MV-4-11 (cell line): ENCODE measurements at regions not wholly inside any gene's neighbourhood (a gene's known extent, or its start where the extent isn't known, plus 50 kb on each side); places are given as distances from the start of the nearest gene placed in this dataset.
A peak's percentile ranks its signal among the peaks of the same experiment; 100 is the strongest.

ENCODE experiments used
- DNase-seq: peaks from one replicate; lab custom pipeline; 2025; lab: John Stamatoyannopoulos, UW

GRCh38 chr3:167188592-167188991 is 191.5 kb downstream of the ZBBX start:
- DNase-seq, result no peak

GRCh38 chr3:167187221-167187620 is 192.9 kb downstream of the ZBBX start:
- DNase-seq, result no peak

DNA sequence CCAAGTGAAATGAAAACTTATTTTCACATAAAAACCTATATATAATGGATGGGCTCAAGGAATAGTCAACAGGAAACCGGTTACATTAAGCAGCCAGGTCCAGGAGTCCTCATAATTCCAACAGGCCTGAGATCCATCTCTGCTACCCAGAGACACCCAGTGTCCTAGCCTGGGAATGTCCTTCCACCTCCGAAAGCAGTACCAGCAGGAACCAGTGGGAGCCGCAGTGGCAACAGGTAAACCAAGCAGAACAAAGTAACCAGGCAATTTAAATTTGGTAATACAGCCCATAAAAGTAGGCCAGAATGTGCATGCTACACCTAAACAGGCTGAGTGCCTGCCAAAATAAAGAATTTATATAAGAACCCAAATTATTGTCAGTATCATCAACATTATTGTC is 195.6 kb downstream of the ZBBX start:
- DNase-seq, result no peak

DNA sequence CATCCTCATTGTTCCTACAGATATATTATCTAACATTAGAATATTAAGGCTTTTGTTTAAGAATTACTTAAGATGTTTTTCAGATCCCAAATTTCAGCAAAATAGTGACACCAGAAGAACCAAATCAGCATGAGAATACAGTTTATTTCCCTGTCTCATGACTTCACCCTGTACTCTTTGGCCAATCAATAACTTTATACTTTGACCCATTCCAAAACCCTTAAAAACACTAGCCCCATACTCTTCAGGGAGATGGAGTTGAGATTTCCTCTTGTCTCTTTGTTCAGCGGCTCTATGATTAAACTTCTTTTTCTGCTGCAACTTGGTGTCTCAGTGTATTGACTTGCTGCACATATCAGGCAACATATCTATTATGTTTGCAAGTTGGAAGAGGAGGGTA is 207.7 kb downstream of the ZBBX start:
- DNase-seq, result no peak

GRCh38 chr3:167167491-167167890 is 212.6 kb downstream of the ZBBX start:
- DNase-seq, result no peak

- DNase-seq, result no peak
Observed at GRCh38 chr3:167166594-167167253, 213.4 kb downstream of the ZBBX start.

DNA sequence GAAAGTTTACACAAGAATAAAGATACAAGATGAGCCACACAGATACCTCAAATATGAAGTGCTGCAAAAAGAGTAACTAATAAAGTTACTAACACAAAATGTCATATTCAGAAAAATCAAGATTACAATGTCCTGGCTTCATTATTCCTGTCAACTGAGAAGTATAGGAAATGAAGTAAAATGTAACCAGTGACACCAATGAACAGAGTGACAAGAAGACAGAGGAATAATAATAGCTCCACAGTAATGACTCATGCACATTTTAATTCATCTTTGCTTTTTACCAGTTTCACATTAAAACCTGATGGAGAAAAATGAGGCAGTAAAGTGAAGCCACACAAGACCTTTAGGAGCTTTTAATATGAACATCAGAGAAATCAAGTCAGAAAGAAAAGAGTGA is 214.1 kb downstream of the ZBBX start:
- peak; percentile 39 for DNase-seq

DNA sequence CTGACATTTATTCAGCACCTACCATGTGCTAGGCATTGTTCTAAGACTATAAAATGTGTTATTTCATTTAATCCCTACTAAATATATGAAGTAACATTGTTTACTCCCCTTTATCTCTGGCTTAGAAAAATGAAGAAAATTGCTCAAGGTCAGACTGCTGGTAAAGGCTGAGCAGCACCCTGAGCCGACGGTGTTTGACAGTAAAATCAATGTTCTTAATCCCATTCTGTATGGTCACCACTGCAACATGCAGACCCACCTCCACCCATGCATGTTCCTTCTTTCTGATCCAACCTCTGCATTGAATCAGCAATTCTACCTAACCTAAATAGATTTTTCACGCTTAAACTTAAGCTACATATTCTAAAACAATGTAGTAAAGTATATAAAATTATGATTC is 216.5 kb downstream of the ZBBX start:
- no peak for DNase-seq

- peak; percentile 99 for DNase-seq
Observed at GRCh38 chr3:167162083-167162482, 218.0 kb downstream of the ZBBX start.

- DNase-seq, result no peak
Observed at GRCh38 chr3:167160781-167161180, 219.3 kb downstream of the ZBBX start.

- peak; percentile 50 for DNase-seq
Observed at GRCh38 chr3:167151636-167152035, 228.5 kb downstream of the ZBBX start.

- peak; percentile 83 for DNase-seq
Observed at GRCh38 chr3:167148136-167148535, 232.0 kb downstream of the ZBBX start.

DNA sequence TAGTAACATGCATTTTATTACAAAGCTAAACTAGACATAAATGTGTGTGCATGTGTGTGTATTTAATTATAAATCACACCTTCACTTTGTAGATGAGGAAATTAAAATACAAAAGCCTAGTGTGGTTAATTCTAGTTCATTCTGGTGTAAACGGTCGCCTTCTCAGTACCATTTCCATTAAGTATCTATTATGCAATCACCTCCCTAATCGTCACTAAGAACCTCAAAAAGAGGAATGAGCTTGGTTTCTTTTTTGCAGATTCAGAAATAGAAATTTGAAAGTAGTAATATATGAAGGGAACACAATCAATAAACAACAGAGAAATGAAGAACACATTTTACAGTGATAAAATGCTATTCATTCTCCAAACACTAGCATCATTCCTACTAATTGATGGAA is 233.2 kb downstream of the ZBBX start:
- peak; percentile 93 for DNase-seq

- no peak for DNase-seq
Observed at GRCh38 chr3:167125612-167126407, 254.3 kb downstream of the ZBBX start.

GRCh38 chr3:167120828-167121227 is 259.3 kb downstream of the ZBBX start:
- peak; percentile 37 for DNase-seq

DNA sequence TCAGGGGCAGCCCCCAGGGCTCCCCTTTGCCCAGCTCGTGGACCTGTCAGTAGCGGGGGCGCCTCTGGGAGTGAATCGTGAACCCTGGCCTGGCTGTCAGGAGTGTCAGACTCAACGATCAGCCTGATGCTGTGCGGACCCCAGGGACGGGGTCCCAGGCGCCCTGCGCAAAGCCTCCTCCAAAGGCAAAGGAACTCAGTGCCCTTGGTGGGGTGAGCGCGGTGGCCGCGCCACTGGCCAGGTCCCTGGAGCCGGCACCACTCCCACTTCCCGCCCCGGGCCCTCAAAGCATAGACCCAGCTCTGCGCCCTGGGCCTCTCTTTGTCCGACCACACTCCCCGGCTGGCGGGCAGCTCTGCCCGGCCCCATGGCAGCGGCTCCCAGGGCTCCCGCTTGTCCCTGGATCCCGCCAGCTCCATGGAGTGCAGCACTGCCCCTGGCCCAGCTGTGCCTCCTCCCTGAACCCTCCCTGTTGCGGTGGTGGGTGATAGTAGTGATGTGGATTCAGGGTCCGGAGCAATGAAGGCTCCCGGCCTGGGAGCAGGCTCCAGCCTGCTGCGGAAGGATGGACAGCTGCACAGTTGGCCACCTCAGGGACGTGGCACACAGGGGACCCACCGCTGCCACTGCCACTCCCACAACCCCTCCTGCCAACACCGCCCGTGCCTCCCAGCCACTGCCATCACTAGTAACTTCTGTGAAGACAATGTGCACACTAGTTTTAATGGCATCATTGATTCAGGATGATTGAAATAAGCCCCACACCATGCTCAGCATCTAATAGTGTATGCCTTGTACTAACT is 263.8 kb downstream of the ZBBX start:
- no peak for DNase-seq

- DNase-seq, result peak; percentile 7
Observed at GRCh38 chr3:167115331-167115934, 264.7 kb downstream of the ZBBX start.

DNA sequence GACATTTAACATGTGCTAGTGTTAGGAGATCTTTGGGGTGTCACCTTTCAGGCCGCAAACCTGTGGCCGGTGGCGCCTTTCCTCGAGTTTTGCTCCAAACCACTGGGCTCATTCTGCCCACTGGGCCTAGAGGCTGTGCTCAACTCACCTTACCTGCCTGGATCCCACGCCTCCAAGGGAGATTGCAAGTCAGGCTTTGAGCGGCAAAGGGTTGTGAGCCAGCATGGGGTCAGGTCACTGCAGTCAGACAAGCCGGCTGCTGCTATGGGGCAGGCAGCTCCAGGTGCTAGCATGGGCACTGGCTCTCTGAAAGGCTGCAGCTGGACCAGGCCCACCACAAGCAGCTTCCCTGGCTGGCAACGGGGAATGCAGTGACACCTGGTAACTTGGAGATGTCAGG is 265.5 kb downstream of the ZBBX start:
- no peak for DNase-seq

- DNase-seq, result peak; percentile 18
Observed at GRCh38 chr3:167113035-167113830, 266.9 kb downstream of the ZBBX start.

GRCh38 chr3:167110901-167111300 is 269.2 kb downstream of the ZBBX start:
- peak; percentile 64 for DNase-seq

- DNase-seq, result peak; percentile 82
Observed at GRCh38 chr3:167109746-167110145, 270.4 kb downstream of the ZBBX start.

GRCh38 chr3:167106456-167106855 is 273.6 kb downstream of the ZBBX start:
- no peak for DNase-seq
